Kidney (tissue), 13 donors: ENCODE measurements at regions not wholly inside any gene's neighbourhood (a gene's known extent, or its start where the extent isn't known, plus 50 kb on each side); places are given as distances from the start of the nearest gene placed in this dataset.

ENCODE experiments used
- DNase-seq, 5 donors: peaks; one replicate each; pipeline ENCODE4 v3.0.0-alpha.2; 2013 to 2020
- FAIRE-seq: peaks from 2 replicates; lab custom pipeline; 2012; peaks lifted over from hg19 to GRCh38; lab: Jason Lieb, UNC
- H3K27ac ChIP-seq, 2 donors: one replicate each; pipeline ENCODE4 v1.7.0; 2013; ENCODE audit warnings: low read depth in 2 of 2, low read length in 2 of 2, inconsistent platforms in 1 of 2
- H3K27me3 ChIP-seq: one replicate; pipeline ENCODE4 v1.7.1; 2013; ENCODE audit warnings: low read length, inconsistent platforms; ENCODE audit not compliant: control insufficient read depth, insufficient read depth
- H3K36me3 ChIP-seq, 3 donors: one replicate each; pipeline versions ENCODE4 v1.7.0 to v1.7.1; 2013; ENCODE audit warnings: low read length in 3 of 3, control low read depth in 1 of 3, inconsistent platforms in 1 of 3; ENCODE audit not compliant: insufficient read depth in 3 of 3, control insufficient read depth in 2 of 3
- H3K4me1 ChIP-seq, 3 donors: one replicate each; pipeline versions ENCODE4 v1.7.0 to v1.7.1; 2013; ENCODE audit warnings: low read length in 3 of 3, inconsistent platforms in 1 of 3, low read depth in 1 of 3; ENCODE audit not compliant: control insufficient read depth in 2 of 3, insufficient read depth in 2 of 3
- H3K4me3 ChIP-seq, 3 donors: one replicate each; pipeline versions ENCODE4 v1.7.0 to v1.8.1; 2013; ENCODE audit warnings: low read length in 3 of 3, control low read depth in 1 of 3, inconsistent platforms in 1 of 3
- H3K9ac ChIP-seq, 3 donors: one replicate each; pipeline versions ENCODE4 v1.7.0 to v1.7.1; 2013; ENCODE audit warnings: low read length in 3 of 3, control low read depth in 1 of 3, inconsistent platforms in 1 of 3
- H3K9me3 ChIP-seq, 3 donors: one replicate each; pipeline versions ENCODE4 v1.7.0 to v1.7.1; 2013; ENCODE audit warnings: low read length in 3 of 3, control low read depth in 1 of 3, inconsistent platforms in 1 of 3; ENCODE audit not compliant: control insufficient read depth in 2 of 3, insufficient read depth in 1 of 3
- intact Hi-C: fragments of 100-400 bp; cut with DNase I; formaldehyde crosslinking; loops from one replicate; pipeline ENCODE4 v1.11.1; 2022
- TF ChIP-seq, protein P1 (sequence below): IDR thresholded peaks from 3 replicates; pipeline ENCODE4 v1.5.1; 2012; ENCODE audit warnings: mild to moderate bottlenecking, moderate library complexity, borderline replicate concordance; ENCODE audit not compliant: insufficient read depth; ENCODE audit errors: extremely low read depth
- donor health status: control.
- donor health status: control.
- donor health status: control.
- donor health status: control.
- donor health status: control.
- donor health status: DM: yes; HTN: yes; CAD: no.
- donor health status: Normal renal cell carcinoma (clear cell type).

DNA sequence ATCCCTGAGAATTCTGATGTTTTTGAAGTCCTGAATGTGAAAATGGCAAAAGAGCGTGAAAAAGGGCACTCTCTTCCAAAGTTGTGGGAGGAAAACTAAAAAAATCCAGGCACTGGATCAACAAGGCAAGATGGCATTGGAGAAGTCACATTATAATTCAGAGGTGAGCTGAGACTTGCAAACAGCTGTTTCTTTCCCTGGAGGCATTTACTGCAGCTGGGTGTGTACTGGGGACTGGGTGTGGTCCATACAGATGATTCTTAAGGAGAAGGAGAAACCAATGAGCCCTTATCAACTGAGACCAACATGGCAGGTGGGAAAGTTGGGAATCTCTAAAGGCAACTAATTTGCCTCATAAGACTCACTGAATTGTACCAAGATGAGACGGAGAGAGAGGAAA lies 313.9 kb downstream of the TRIB2 start:
- no peak overlapping the region for H3K9ac ChIP-seq
- H3K36me3 ChIP-seq = no peaks in the 10 kb centered on the region
- FAIRE-seq = no peak
- intact Hi-C loops = no loop called here
- H3K4me1 ChIP-seq = no peaks in the 10 kb centered on the region
- H3K27ac ChIP-seq = no peak overlapping the region
- TF ChIP-seq, protein P1, sequence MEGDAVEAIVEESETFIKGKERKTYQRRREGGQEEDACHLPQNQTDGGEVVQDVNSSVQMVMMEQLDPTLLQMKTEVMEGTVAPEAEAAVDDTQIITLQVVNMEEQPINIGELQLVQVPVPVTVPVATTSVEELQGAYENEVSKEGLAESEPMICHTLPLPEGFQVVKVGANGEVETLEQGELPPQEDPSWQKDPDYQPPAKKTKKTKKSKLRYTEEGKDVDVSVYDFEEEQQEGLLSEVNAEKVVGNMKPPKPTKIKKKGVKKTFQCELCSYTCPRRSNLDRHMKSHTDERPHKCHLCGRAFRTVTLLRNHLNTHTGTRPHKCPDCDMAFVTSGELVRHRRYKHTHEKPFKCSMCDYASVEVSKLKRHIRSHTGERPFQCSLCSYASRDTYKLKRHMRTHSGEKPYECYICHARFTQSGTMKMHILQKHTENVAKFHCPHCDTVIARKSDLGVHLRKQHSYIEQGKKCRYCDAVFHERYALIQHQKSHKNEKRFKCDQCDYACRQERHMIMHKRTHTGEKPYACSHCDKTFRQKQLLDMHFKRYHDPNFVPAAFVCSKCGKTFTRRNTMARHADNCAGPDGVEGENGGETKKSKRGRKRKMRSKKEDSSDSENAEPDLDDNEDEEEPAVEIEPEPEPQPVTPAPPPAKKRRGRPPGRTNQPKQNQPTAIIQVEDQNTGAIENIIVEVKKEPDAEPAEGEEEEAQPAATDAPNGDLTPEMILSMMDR = no peak
- no peaks in the 10 kb centered on the region for H3K27me3 ChIP-seq
- no peaks in the 10 kb centered on the region for H3K9me3 ChIP-seq
- no peak for DNase-seq
- no peak overlapping the region for H3K4me3 ChIP-seq

DNA sequence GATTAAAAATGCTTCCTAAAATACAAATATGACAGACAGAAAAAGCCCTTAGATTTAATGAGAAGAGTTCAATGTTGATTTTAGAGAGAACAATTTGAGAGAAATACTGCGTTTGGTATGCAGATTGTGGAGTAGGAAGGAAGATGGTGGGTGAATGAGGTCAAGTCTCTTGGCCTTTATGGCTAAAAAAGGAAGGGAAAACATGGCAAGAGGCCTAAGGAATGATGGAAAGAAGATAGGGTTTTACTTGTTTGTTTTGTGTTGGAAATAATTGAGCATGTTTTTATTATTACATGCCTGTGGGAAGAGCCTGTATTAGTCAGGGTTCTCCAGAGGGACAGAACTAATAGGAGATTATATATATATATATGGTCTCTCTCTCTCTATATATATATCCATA lies 318.1 kb downstream of the TRIB2 start:
- Histone ChIP-seq H3K27ac (no peak overlapping the region), H3K9me3 (no peaks in the 10 kb centered on the region), H3K27me3 (no peaks in the 10 kb centered on the region), H3K36me3 (no peaks in the 10 kb centered on the region), H3K4me3 (no peak overlapping the region), H3K4me1 (no peaks in the 10 kb centered on the region), H3K9ac (no peak overlapping the region)
- DNase-seq (no peak), FAIRE-seq (no peak)
- TF ChIP-seq, protein P1 = no peak
- intact Hi-C loops = no loop called here

DNA sequence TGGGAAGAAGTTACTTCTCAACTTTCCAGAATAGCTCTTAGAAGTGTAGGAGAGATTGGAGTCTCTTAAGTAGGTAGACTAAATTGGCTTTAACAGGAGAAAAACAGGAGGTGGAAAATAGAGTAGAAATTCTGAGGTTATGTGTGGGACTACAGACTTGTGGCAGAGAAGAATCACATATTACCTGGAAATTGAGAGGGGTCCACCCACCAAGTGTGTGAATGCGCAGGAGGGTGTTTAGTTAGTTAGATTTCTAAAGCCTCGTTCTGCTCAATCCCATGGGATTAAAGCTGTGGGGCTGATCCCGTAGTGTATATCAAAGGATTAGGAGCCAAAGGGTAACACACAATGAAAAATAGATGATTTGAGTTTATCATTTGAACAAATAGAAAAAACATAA lies 319.1 kb downstream of the TRIB2 start:
- no peaks in the 10 kb centered on the region for H3K27me3 ChIP-seq
- intact Hi-C loops = no loop called here
- H3K9me3 ChIP-seq = no peaks in the 10 kb centered on the region
- H3K27ac ChIP-seq = no peak overlapping the region
- H3K4me3 ChIP-seq = no peak overlapping the region
- no peak overlapping the region for H3K9ac ChIP-seq
- TF ChIP-seq, protein P1 = no peak
- no peaks in the 10 kb centered on the region for H3K36me3 ChIP-seq
- no peak for FAIRE-seq
- DNase-seq = no peak
- no peaks in the 10 kb centered on the region for H3K4me1 ChIP-seq

DNA sequence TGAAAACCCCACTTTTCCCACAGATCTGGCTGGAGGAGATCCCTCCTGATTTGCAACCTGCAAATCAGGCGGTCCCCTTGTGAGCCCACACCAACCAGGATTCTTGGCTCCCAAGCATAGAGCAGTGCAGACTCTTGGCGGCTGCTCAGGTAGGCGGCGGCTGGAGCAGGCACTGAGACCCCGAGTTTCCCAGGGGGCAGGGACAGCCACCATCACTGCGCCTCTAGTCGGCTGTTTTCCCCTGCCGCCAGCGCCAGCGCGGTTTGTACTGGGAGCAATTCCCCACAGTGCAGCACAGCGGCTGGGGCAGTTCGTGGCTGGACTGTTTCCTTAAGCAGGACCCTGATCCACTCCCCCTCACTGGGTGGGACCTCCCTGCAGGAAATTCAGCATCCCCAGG lies 323.3 kb downstream of the TRIB2 start:
- Histone ChIP-seq H3K27me3 (no peaks in the 10 kb centered on the region), H3K4me1 (no peaks in the 10 kb centered on the region), H3K4me3 (no peak overlapping the region), H3K27ac (no peak overlapping the region), H3K9me3 (no peaks in the 10 kb centered on the region), H3K36me3 (no peaks in the 10 kb centered on the region), H3K9ac (no peak overlapping the region)
- intact Hi-C loops = no loop called here
- TF ChIP-seq, protein P1 = no peak
- FAIRE-seq (no peak), DNase-seq (peak in 1 of 5 donors; percentile 59)
